Activated CD4-positive, alpha-beta T cell treated with anti-CD3 and anti-CD28 coated beads, Interleukin-2, amount 10 ng/mL, durations not matched to agents 7 days and 5 days (primary cell): ENCODE measurements at regions not wholly inside any gene's neighbourhood (a gene's known extent, or its start where the extent isn't known, plus 50 kb on each side); places are given as distances from the start of the nearest gene placed in this dataset.
"Not testable (repeated sequence)": the region's sequence is repeated elsewhere in the genome, so short reads cannot be mapped to it uniquely, and the experiment has no call there.

Experiments used
- CTCF ChIA-PET: fragments of 350-600 bp; sonication (Branson Sonifier 250); formaldehyde crosslinking; loops from one replicate; lab custom pipeline; 2021; ENCODE audit warnings: antibody characterized with exemption; lab: Charles Lee
- POLR2A ChIA-PET: fragments of 350-600 bp; sonication (Branson Sonifier 250); formaldehyde crosslinking; loops from one replicate; lab custom pipeline; 2021; ENCODE audit warnings: antibody characterized with exemption; lab: Charles Lee
- DNase-seq: peaks from one replicate; pipeline ENCODE4 v3.0.0-alpha.2; 2020
- H3K27ac Mint-ChIP-seq: one replicate; pipeline ENCODE4 v1.8.0; 2021; ENCODE audit warnings: mild to moderate bottlenecking, moderate library complexity, mixed read lengths
- H3K27me3 Mint-ChIP-seq: one replicate; pipeline ENCODE4 v1.8.0; 2021; ENCODE audit warnings: mixed read lengths
- H3K36me3 Mint-ChIP-seq: one replicate; pipeline ENCODE4 v1.8.0; 2021; ENCODE audit warnings: low read depth, mixed read lengths
- H3K4me1 Mint-ChIP-seq: one replicate; pipeline ENCODE4 v1.8.0; 2021; ENCODE audit warnings: mixed read lengths
- H3K4me3 Mint-ChIP-seq: one replicate; pipeline ENCODE4 v1.8.0; 2021; ENCODE audit warnings: mild to moderate bottlenecking, moderate library complexity, mixed read lengths
- H3K9me3 Mint-ChIP-seq: one replicate; pipeline ENCODE4 v1.8.0; 2021; ENCODE audit warnings: mixed read lengths

- H3K27ac Mint-ChIP-seq, DNase-seq, H3K9me3 Mint-ChIP-seq, H3K27me3 Mint-ChIP-seq, POLR2A ChIA-PET, H3K4me3 Mint-ChIP-seq, H3K4me1 Mint-ChIP-seq, CTCF ChIA-PET: not testable (repeated sequence)
- peaks cover 11% of the 10 kb centered on the region for H3K36me3 Mint-ChIP-seq
These were observed 64.8 kb downstream of the B4GALT7 start for GRCh38 chr5:177664737-177665136.

DNA sequence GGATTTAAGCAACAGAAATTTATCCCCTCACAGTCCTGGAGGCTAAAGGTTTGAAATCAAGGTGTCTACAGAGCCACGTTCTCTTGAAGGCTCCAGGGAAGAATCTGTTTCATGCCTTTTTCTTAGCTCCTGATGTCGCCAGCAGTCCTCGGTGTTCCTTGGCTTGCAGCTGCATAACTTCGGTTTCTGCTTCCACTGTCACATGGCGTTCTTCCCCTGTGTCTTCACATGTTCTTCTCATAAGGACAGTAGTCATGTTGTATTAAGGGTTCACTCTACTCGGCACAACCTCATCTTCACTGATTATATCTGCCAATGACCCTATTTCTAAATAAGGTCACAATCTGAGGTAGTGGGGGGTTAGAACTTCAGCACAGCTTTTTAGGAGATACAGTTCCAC, 65.2 kb downstream of the B4GALT7 start:
- H3K4me3 Mint-ChIP-seq, H3K27me3 Mint-ChIP-seq, DNase-seq, H3K9me3 Mint-ChIP-seq, POLR2A ChIA-PET, H3K27ac Mint-ChIP-seq, H3K4me1 Mint-ChIP-seq, CTCF ChIA-PET: not testable (repeated sequence)
- H3K36me3 Mint-ChIP-seq, result peaks cover 10% of the 10 kb centered on the region

DNA sequence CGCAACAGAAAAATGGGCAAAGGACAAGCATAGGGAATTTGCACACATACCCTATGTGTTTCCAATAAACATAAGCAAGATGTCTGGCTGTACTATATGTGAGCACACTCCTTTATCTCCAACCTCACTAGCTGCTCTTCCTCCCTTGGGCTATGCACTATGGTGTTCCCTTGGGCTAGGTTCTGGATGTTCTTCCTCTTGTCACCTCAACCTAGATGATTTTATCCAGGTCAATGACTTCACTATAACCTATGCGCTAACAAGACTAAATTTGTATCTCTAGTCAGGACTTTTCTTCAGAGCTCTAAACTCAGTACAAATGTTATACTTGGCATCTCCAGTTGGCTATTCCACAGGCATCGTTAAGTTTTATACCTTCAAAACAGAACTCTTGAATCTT, 66.0 kb downstream of the B4GALT7 start:
- DNase-seq, POLR2A ChIA-PET, H3K27me3 Mint-ChIP-seq, CTCF ChIA-PET, H3K4me1 Mint-ChIP-seq, H3K4me3 Mint-ChIP-seq, H3K27ac Mint-ChIP-seq, H3K9me3 Mint-ChIP-seq, H3K36me3 Mint-ChIP-seq: not testable (repeated sequence)

GRCh38 chr5:177671035-177671754, 71.3 kb downstream of the B4GALT7 start:
- DNase-seq, H3K4me1 Mint-ChIP-seq, CTCF ChIA-PET, H3K27ac Mint-ChIP-seq, POLR2A ChIA-PET, H3K27me3 Mint-ChIP-seq, H3K9me3 Mint-ChIP-seq, H3K36me3 Mint-ChIP-seq: not testable (repeated sequence)
- peak overlapping the region; percentile 36 for H3K4me3 Mint-ChIP-seq

DNA sequence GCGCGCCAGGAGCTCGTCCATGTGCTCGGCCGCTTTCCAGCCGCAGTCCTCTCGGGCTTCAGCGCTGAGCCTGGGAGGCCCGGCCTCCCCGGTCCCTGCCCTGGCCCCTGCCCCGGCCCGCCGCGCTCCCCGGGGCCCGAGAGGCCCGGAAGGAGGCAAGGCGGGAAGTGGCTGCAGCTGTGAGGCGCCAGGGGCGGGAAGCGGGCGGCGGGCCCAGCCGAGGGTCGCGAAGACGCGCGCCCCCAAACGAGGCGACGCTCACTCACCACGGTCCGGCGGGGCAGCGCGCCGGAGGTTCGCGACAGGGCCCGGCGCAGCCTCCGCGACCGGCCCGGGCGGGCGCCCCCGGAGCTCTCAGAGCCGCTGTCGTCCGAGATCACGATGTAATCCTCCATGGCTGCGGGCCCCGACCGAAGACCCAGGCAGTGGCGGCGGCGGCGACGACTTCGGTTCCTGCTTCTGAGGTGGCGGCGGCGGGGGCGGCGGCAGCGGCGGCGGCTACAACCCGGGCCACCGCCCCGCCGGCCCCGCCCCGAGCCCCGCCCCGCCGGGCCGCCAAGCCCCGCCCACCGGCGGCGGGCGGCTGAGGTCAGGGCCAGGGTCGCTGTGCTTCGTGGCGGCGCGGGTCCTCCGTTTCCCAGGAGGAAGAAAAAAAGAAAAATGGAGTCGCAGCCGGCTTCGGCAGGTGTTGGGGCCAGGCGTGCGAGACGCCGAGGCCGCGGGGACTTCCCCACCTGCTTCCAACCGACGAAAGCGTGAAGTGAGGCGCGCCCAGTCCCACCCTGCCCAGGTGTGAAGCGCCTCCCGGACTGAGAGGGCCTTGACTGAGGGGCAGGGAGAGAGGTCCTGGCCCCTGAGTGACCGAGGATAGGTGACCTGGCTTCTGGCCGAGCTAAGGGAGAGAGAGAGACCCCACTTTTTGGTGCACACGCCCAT, 72.1 kb downstream of the B4GALT7 start:
- H3K9me3 Mint-ChIP-seq, H3K36me3 Mint-ChIP-seq, H3K27me3 Mint-ChIP-seq, H3K27ac Mint-ChIP-seq, POLR2A ChIA-PET, CTCF ChIA-PET, H3K4me1 Mint-ChIP-seq: not testable (repeated sequence)
- peak overlapping the region; percentile 41 for H3K4me3 Mint-ChIP-seq
- DNase-seq, result peak; percentile 70
